Esophagus muscularis mucosa (tissue), 4 donors: ENCODE measurements at regions not wholly inside any gene's neighbourhood (a gene's known extent, or its start where the extent isn't known, plus 50 kb on each side); places are given as distances from the start of the nearest gene placed in this dataset.

Experiments used
- DNase-seq: peaks from one replicate; pipeline ENCODE4 v3.0.0-alpha.2; 2017; ENCODE audit errors: extremely low spot score
- H3K27ac ChIP-seq, 4 donors: fragments of 200-600 bp; sonication (generic); replicated peaks in 1 of 4; 1 replicate in 3 of 4; 2 replicates in 1 of 4; pipeline ENCODE4 v1.5.1; 2016 to 2019; ENCODE audit warnings: mild to moderate bottlenecking in 1 of 4
- H3K27me3 ChIP-seq, 4 donors: fragments of 200-600 bp; sonication (generic); one replicate each; pipeline versions ENCODE4 v1.5.1 to v1.6.0; 2016 to 2019
- H3K36me3 ChIP-seq, 4 donors: fragments of 200-600 bp; sonication (generic); one replicate each; pipeline ENCODE4 v1.5.1; 2016 to 2019
- H3K4me1 ChIP-seq, 4 donors: fragments of 200-600 bp; sonication (generic); one replicate each; pipeline ENCODE4 v1.5.1; 2016 to 2019
- H3K4me3 ChIP-seq, 4 donors: fragments of 200-600 bp; sonication (generic); 1 replicate in 2 of 4; 2 replicates in 2 of 4; pipeline ENCODE4 v1.5.1; 2016 to 2019; ENCODE audit warnings: mild to moderate bottlenecking in 4 of 4, moderate library complexity in 1 of 4
- H3K9me3 ChIP-seq, 4 donors: fragments of 200-600 bp; sonication (generic); 1 replicate in 3 of 4; 2 replicates in 1 of 4; pipeline ENCODE4 v1.5.1; 2016 to 2019
- CTCF ChIP-seq, 3 experiments: fragments of 200-600 bp in 2 of 3; fragments of 450-650 bp in 1 of 3; sonication (generic) in 2 of 3; IDR thresholded peaks; one replicate each; pipeline ENCODE4 v1.5.1; 2017 to 2019; ENCODE audit warnings: antibody characterized with exemption in 3 of 3, mild to moderate bottlenecking in 2 of 3, moderate library complexity in 1 of 3
- EP300 ChIP-seq: sonication (generic); formaldehyde crosslinking; IDR thresholded peaks from one replicate; pipeline ENCODE4 v1.6.1; 2017; ENCODE audit warnings: antibody characterized with exemption
- POLR2A ChIP-seq: fragments of 450-650 bp; IDR thresholded peaks from one replicate; pipeline ENCODE4 v1.6.1; 2017; ENCODE audit warnings: antibody characterized with exemption, moderate library complexity, mild to moderate bottlenecking, low read depth
- POLR2AphosphoS5 ChIP-seq, 2 donors: sonication (generic); formaldehyde crosslinking; IDR thresholded peaks; one replicate each; pipeline ENCODE4 v1.6.1; 2017; ENCODE audit warnings: antibody characterized with exemption in 2 of 2
- WGBS: methylation state at CpG from one replicate; pipeline ENCODE4 v1.1.5; 2018; 5-methylcytosine and 5-hydroxymethylcytosine counted together
- intact Hi-C: fragments of 100-400 bp; cut with DNase I; formaldehyde crosslinking; loops from one replicate; pipeline ENCODE4 v1.15.1; 2023

- Histone ChIP-seq H3K4me3 (no peak overlapping the region), H3K9me3 (no peaks in the 10 kb centered on the region), H3K36me3 (no peaks in the 10 kb centered on the region), H3K4me1 (no peaks in the 10 kb centered on the region), H3K27ac (no peak overlapping the region), H3K27me3 (no peaks in the 10 kb centered on the region)
- TF ChIP-seq POLR2A, result no peak
- TF ChIP-seq CTCF (IDR thresholded peaks at IDR 0.05), result no peak
- TF ChIP-seq EP300, result no peak
- TF ChIP-seq POLR2AphosphoS5 (IDR thresholded peaks at IDR 0.05), result no peak
- intact Hi-C loops, result no loop called here
- DNase-seq, result no peak
Measured at GRCh38 chr3:161745741-161746140, 249.1 kb downstream of the OTOL1 start.

GRCh38 chr3:161748049-161748448 lies 251.4 kb downstream of the OTOL1 start:
- Histone ChIP-seq H3K36me3 (no peaks in the 10 kb centered on the region), H3K27me3 (no peaks in the 10 kb centered on the region), H3K27ac (no peak overlapping the region), H3K9me3 (no peaks in the 10 kb centered on the region), H3K4me3 (no peak overlapping the region), H3K4me1 (no peaks in the 10 kb centered on the region)
- DNase-seq, result no peak
- intact Hi-C loops, result no loop called here
- TF ChIP-seq POLR2AphosphoS5 (IDR thresholded peaks at IDR 0.05) (no peak), EP300 (no peak), POLR2A (no peak), CTCF (IDR thresholded peaks at IDR 0.05) (no peak)

- H3K27me3 ChIP-seq, result no peaks in the 10 kb centered on the region
- H3K4me3 ChIP-seq, result no peak overlapping the region
- no peak for DNase-seq
- no peaks in the 10 kb centered on the region for H3K4me1 ChIP-seq
- H3K9me3 ChIP-seq, result no peaks in the 10 kb centered on the region
- intact Hi-C loops, result no loop called here
- H3K27ac ChIP-seq, result no peak overlapping the region
- no peaks in the 10 kb centered on the region for H3K36me3 ChIP-seq
- TF ChIP-seq POLR2AphosphoS5 (IDR thresholded peaks at IDR 0.05), result no peak
- no peak for TF ChIP-seq CTCF (IDR thresholded peaks at IDR 0.05)
- no peak for TF ChIP-seq EP300
- TF ChIP-seq POLR2A, result no peak
- 79% methylated on average over 3 of the region's 3 CpGs for WGBS
Measured at GRCh38 chr3:161754420-161755053, 257.9 kb downstream of the OTOL1 start.

GRCh38 chr3:161759444-161759843 lies 262.8 kb downstream of the OTOL1 start:
- Histone ChIP-seq H3K27me3 (no peaks in the 10 kb centered on the region), H3K27ac (no peak overlapping the region), H3K9me3 (no peaks in the 10 kb centered on the region), H3K36me3 (no peaks in the 10 kb centered on the region), H3K4me1 (no peaks in the 10 kb centered on the region), H3K4me3 (no peak overlapping the region)
- TF ChIP-seq POLR2A, result no peak
- TF ChIP-seq EP300, result no peak
- no peak for TF ChIP-seq CTCF (IDR thresholded peaks at IDR 0.05)
- TF ChIP-seq POLR2AphosphoS5 (IDR thresholded peaks at IDR 0.05), result no peak
- no peak for DNase-seq
- intact Hi-C loops, result no loop called here
- 69% methylated on average over 2 of the region's 2 CpGs for WGBS

GRCh38 chr3:161766331-161766730 lies 269.7 kb downstream of the OTOL1 start:
- Histone ChIP-seq H3K4me3 (no peak overlapping the region), H3K27ac (no peak overlapping the region), H3K36me3 (no peaks in the 10 kb centered on the region), H3K27me3 (no peaks in the 10 kb centered on the region), H3K9me3 (no peaks in the 10 kb centered on the region), H3K4me1 (no peaks in the 10 kb centered on the region)
- TF ChIP-seq POLR2A (no peak), POLR2AphosphoS5 (IDR thresholded peaks at IDR 0.05) (no peak), EP300 (no peak)
- no peak for DNase-seq
- WGBS, result 84% methylated on average over 3 of the region's 3 CpGs
- intact Hi-C loops, result no loop called here
